ENCODE measurements at regions not wholly inside any gene's neighbourhood (a gene's known extent, or its start where the extent isn't known, plus 50 kb on each side); places are given as distances from the start of the nearest gene placed in this dataset.
"Not testable (repeated sequence)": the region's sequence is repeated elsewhere in the genome, so short reads cannot be mapped to it uniquely, and the experiment has no call there.

DNA sequence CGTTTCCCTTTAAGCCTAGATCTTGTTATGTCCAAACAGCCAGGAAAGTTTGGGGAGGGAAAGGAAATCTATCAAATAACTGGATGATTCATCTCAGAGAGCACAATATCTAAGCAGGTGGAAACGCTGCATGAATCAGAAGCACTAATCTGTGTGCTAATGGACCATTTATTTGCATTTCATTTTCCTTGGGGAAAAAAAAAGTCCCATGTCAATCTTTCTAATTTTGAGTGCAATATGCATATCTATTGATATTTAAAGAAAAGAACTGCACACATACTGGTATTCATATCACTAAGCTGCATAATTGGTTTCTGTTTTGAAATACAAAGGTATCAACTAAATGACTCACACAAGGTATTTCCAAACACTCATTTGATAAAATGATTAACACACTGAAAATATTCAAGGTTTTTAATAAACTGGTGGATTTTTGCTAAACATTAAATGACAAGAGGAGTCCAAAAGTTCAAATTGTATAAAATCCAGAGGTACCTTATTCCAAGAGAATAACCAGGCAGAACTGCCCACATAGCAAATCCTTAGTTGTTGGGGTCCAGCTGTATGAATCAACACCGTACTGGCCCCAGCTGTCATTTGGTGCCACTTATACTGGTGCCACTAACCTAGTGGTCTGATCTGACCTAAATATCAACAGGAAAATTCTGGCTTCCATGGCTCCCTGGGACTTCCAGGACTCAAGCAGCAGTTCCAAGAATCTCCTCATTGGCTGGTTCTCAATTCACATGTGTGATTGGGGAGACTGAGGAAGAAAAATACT is 122.2 kb upstream of the SP4 start:
- Mint-ChIP-seq H3K27ac (no peak overlapping the region), H3K9me3 (peaks cover 12% of the 10 kb centered on the region), H3K4me1 (ENCODE audit: low read depth) (no peaks in the 10 kb centered on the region), H3K36me3 (ENCODE audit: low read depth) (no peaks in the 10 kb centered on the region), H3K27me3 (no peaks in the 10 kb centered on the region), H3K4me3 (no peak overlapping the region)
- intact Hi-C loops (cut with micrococcal nuclease): no loop called here

- Mint-ChIP-seq H3K9me3 (peaks cover 17% of the 10 kb centered on the region), H3K27ac (no peak overlapping the region), H3K27me3 (no peaks in the 10 kb centered on the region), H3K36me3 (ENCODE audit: low read depth) (no peaks in the 10 kb centered on the region), H3K4me3 (no peak overlapping the region), H3K4me1 (ENCODE audit: low read depth) (peaks cover 8% of the 10 kb centered on the region)
- intact Hi-C loops (cut with micrococcal nuclease): no loop called here
Measured at GRCh38 chr7:21314954-21315353, 112.9 kb upstream of the SP4 start.

DNA sequence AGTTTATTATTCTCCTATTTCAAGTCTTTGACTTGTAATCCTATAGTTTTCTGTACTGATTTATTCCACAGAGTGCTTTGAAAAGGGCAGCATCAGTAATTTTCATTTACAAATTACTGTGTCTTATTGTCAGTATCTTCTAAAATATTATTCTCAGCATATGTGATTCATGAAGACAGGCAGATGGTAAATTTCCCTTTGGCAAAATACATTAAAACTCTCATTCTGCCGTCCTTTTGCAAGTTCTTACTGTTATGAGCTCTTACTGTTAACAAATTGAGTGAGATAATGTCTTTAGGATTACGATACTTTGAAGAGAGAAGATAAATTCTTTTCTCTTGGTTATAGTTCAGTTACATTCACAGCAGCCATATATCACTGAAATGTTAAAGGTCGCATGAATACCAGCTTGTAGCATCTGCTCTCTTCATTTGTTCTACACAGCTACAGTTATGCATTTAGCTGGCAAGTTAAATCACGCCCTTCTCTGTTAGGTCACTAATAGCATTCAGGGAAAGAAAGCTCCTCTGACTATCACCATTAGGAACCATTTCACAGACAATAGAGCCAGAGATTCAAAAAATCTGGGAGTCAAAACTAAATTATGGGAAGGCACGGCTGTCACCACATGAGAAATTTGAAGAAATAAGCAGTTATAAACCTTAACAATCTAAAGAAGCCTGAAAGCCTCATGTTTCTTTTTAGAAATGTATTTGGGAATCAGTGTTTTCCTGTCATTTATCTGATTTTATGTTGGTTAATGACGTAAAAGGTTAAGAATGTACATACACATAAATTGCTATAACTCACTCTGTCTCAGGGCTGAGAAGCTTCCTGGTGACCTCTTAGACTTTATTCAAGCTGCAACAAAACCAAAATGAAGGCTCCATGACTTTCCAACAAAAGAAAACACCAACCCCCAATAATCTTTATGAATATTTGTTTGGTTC is 109.6 kb upstream of the SP4 start:
- Mint-ChIP-seq H3K27ac (no peak overlapping the region), H3K9me3 (no peaks in the 10 kb centered on the region), H3K4me3 (no peak overlapping the region), H3K36me3 (ENCODE audit: low read depth) (no peaks in the 10 kb centered on the region), H3K27me3 (no peaks in the 10 kb centered on the region), H3K4me1 (ENCODE audit: low read depth) (peaks cover 20% of the 10 kb centered on the region)
- intact Hi-C loops (cut with micrococcal nuclease): no loop called here

- no peak overlapping the region for H3K4me3 Mint-ChIP-seq
- H3K9me3 Mint-ChIP-seq: no peaks in the 10 kb centered on the region
- H3K4me1 Mint-ChIP-seq (ENCODE audit: low read depth): peaks cover 20% of the 10 kb centered on the region
- no peaks in the 10 kb centered on the region for H3K36me3 Mint-ChIP-seq (ENCODE audit: low read depth)
- no peak overlapping the region for H3K27ac Mint-ChIP-seq
- no peaks in the 10 kb centered on the region for H3K27me3 Mint-ChIP-seq
- intact Hi-C loops (cut with micrococcal nuclease): no loop called here
Measured at GRCh38 chr7:21318916-21319270, 109.0 kb upstream of the SP4 start.

- H3K4me1 Mint-ChIP-seq (ENCODE audit: low read depth): peaks cover 1% of the 10 kb centered on the region
- H3K27ac Mint-ChIP-seq: no peak overlapping the region
- intact Hi-C loops (cut with micrococcal nuclease): no loop called here
- no peaks in the 10 kb centered on the region for H3K27me3 Mint-ChIP-seq
- no peak overlapping the region for H3K4me3 Mint-ChIP-seq
- H3K9me3 Mint-ChIP-seq: no peaks in the 10 kb centered on the region
- no peaks in the 10 kb centered on the region for H3K36me3 Mint-ChIP-seq (ENCODE audit: low read depth)
Measured at GRCh38 chr7:21326241-21326640, 101.6 kb upstream of the SP4 start.

DNA sequence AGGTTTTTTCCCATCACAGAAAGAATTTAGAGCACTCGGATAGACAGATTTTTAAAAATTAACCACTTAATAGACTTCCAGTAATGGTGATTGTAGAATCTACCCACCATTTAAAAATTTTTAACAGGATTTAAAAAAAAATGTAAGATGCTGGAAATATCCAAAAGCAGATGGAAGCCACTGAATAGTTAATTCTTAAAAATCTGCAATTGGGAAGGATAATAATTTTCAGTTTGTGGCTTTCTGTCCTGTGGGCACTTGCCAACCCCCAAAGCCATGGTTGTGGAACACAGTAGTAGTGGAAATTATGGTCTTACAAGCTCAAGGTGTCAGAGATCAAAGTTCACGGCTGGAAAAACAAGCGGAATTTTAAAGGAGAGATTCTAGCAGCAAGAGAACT is 101.0 kb upstream of the SP4 start:
- Mint-ChIP-seq H3K9me3 (no peaks in the 10 kb centered on the region), H3K36me3 (ENCODE audit: low read depth) (no peaks in the 10 kb centered on the region), H3K4me3 (no peak overlapping the region), H3K4me1 (ENCODE audit: low read depth) (no peaks in the 10 kb centered on the region), H3K27ac (no peak overlapping the region), H3K27me3 (no peaks in the 10 kb centered on the region)
- intact Hi-C loops (cut with micrococcal nuclease): no loop called here

DNA sequence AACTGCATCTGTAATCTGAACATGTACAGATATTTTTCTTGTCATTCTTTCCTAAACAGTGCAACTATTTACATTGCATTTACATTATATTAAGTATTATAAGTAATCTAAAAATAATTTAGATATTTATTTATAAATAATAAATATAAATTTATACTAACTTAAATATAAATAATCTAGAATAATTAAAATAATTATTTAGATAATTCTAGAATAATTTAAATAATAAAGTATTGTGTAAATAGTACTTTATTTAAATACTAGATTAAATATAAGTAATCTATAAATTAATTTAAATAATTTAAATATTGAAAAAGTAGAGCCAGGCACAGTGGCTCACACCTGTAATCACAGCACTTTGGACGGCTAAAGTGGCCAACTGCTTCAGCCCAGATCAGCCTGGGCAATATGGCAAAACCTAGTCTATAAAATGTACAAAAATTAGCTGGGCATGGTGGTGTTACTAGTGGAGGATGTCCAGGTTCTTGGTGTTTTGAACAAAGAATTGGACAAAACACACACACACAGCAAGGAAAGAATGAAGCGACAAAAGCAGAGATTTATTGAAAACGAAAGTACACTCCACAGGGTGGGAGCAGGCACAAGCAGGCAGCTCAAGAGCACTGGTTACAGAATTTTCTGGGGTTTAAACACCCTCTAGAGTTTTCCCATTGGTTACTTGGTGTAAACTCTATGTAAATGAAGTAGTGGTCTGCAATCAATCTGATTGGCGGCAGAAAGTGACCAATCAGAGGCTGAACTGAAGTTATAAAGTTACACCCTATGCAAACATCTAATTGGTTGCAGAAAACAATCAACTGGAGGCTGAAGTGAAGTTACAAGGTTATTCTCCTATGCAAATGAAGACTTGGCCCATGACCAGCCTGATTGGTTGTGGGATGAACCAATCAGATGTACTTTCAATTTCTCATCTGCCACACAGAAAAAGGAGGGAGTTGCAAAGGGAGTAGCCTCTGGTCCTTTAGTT is 100.2 kb upstream of the SP4 start:
- Mint-ChIP-seq H3K27ac (no peak overlapping the region), H3K9me3 (no peaks in the 10 kb centered on the region), H3K4me1 (ENCODE audit: low read depth) (no peaks in the 10 kb centered on the region), H3K4me3 (no peak overlapping the region), H3K27me3 (no peaks in the 10 kb centered on the region), H3K36me3 (ENCODE audit: low read depth) (no peaks in the 10 kb centered on the region)
- intact Hi-C loops (cut with micrococcal nuclease): no loop called here

DNA sequence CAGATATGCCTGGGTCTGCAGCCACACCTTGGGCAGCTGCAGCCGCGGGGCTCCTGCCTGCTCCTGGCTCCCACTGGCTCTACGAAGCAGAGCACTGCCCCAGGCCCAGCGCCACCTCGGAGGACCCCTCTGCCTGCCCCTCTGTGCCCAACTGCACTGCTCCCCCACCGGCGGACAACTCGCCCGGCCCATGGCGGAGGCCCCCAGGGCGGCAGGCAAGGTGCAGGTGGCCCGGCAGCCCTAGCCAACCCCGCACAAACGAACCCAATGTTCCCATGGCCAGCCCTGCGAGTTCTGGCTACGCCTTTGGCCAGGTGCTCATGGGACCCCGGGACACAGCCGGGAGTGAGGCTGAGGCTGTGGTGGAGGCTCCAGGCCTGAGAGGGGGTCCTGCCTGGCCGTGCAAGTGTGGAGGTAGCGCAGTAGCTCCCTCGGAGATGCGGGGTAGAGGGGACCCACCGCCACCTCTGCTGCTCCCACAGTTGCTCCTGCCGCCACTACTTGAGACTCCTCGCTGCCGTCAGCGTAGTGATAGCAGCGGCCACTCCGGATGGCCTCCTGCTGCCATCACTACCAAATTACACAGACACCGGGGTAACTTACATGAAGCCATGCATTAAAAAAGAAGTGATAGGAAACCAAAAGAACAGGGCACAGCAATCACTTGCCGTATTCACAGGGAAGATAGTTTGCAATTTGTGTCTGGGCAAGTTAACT is 97.3 kb upstream of the SP4 start:
- no peak overlapping the region for H3K27ac Mint-ChIP-seq
- intact Hi-C loops (cut with micrococcal nuclease): no loop called here
- no peaks in the 10 kb centered on the region for H3K4me1 Mint-ChIP-seq (ENCODE audit: low read depth)
- H3K27me3 Mint-ChIP-seq: no peaks in the 10 kb centered on the region
- no peak overlapping the region for H3K4me3 Mint-ChIP-seq
- H3K9me3 Mint-ChIP-seq: no peaks in the 10 kb centered on the region
- H3K36me3 Mint-ChIP-seq (ENCODE audit: low read depth): no peaks in the 10 kb centered on the region

DNA sequence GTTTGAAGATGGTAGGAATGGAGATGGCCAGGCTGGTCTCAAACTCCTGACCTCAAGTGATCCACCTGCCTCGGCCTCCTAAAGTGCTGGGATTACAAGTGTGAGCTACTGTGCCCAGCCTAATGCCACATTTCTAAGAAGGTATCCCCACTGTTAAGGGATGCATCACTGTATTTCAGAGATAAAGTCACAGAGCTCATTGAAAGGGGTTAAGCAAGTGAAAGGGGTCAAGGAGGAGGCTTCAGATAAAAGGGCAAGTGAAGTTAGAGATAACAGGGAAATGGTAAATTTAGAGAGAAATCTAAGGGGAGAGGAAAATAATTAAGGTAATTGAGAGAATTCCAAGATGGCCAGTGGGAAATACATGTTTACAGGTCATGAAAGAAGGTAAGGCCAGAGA is 93.0 kb upstream of the SP4 start:
- peaks cover 17% of the 10 kb centered on the region for H3K4me1 Mint-ChIP-seq (ENCODE audit: low read depth)
- H3K27ac Mint-ChIP-seq: no peak overlapping the region
- no peak overlapping the region for H3K4me3 Mint-ChIP-seq
- H3K36me3 Mint-ChIP-seq (ENCODE audit: low read depth): no peaks in the 10 kb centered on the region
- H3K9me3 Mint-ChIP-seq: no peaks in the 10 kb centered on the region
- H3K27me3 Mint-ChIP-seq: no peaks in the 10 kb centered on the region
- intact Hi-C loops (cut with micrococcal nuclease): no loop called here

GRCh38 chr7:21336743-21337142 is 91.1 kb upstream of the SP4 start:
- H3K27me3 Mint-ChIP-seq: no peaks in the 10 kb centered on the region
- H3K9me3 Mint-ChIP-seq: no peaks in the 10 kb centered on the region
- H3K27ac Mint-ChIP-seq: no peak overlapping the region
- no peak overlapping the region for H3K4me3 Mint-ChIP-seq
- peaks cover 17% of the 10 kb centered on the region for H3K4me1 Mint-ChIP-seq (ENCODE audit: low read depth)
- no peaks in the 10 kb centered on the region for H3K36me3 Mint-ChIP-seq (ENCODE audit: low read depth)
- intact Hi-C loops (cut with micrococcal nuclease): no loop called here

DNA sequence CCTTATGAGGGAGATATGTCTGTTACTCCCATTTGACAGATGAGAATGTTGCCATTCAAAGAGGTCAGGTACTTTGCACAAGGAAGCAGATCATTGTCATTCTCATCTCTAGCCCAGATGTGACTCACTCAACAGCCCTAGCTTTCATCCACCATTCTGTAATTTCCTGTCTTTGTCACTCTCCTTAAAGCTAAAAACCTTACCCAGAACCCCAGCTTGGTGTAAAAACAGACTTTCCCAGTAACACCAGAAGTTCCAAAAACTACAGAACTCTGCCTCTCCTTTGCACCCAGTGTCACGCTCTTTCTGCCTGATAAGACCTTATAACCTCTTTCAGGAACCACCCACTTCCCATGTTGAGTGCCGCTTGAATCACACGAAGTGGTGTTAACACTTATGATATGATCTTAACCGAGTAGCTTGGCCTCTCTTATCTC is 89.1 kb upstream of the SP4 start:
- H3K9me3 Mint-ChIP-seq: no peaks in the 10 kb centered on the region

GRCh38 chr7:21344900-21345299 is 83.0 kb upstream of the SP4 start:
- H3K4me1 Mint-ChIP-seq (ENCODE audit: low read depth): peaks cover 23% of the 10 kb centered on the region

More for the DNA sequence above, 89.1 kb upstream of the SP4 start:
- Mint-ChIP-seq H3K36me3 (ENCODE audit: low read depth) (no peaks in the 10 kb centered on the region), H3K4me3 (no peak overlapping the region), H3K27me3 (no peaks in the 10 kb centered on the region), H3K27ac (no peak overlapping the region), H3K4me1 (ENCODE audit: low read depth) (peaks cover 17% of the 10 kb centered on the region)
- intact Hi-C loops (cut with micrococcal nuclease): no loop called here

GRCh38 chr7:21345361-21345760 is 82.5 kb upstream of the SP4 start:
- H3K4me1 Mint-ChIP-seq (ENCODE audit: low read depth): peaks cover 23% of the 10 kb centered on the region
- intact Hi-C loops (cut with micrococcal nuclease): no loop called here

More at GRCh38 chr7:21344900-21345299, 83.0 kb upstream of the SP4 start:
- H3K27ac Mint-ChIP-seq; H3K36me3 Mint-ChIP-seq (ENCODE audit: low read depth); H3K9me3 Mint-ChIP-seq; intact Hi-C loops (cut with micrococcal nuclease); H3K4me3 Mint-ChIP-seq; H3K27me3 Mint-ChIP-seq: not testable (repeated sequence)

More at GRCh38 chr7:21345361-21345760, 82.5 kb upstream of the SP4 start:
- no peaks in the 10 kb centered on the region for H3K9me3 Mint-ChIP-seq
- no peaks in the 10 kb centered on the region for H3K27me3 Mint-ChIP-seq
- H3K36me3 Mint-ChIP-seq (ENCODE audit: low read depth): no peaks in the 10 kb centered on the region
- no peak overlapping the region for H3K27ac Mint-ChIP-seq
- H3K4me3 Mint-ChIP-seq: no peak overlapping the region

Measured in dendritic cell treated with granulocyte-macrophage colony-stimulating factor and Interleukin-4, amounts not matched to agents 40 ng/mL and 50 ng/mL, for 4 days (primary cell).